ENCODE measurements at regions not wholly inside any gene's neighbourhood (a gene's known extent, or its start where the extent isn't known, plus 50 kb on each side); places are given as distances from the start of the nearest gene placed in this dataset.
A peak's percentile ranks its signal among the peaks of the same experiment; 100 is the strongest.

- WGBS, result 56% methylated on average over 5 of the region's 5 CpGs
- H3K36me3 ChIP-seq, result no peaks in the 10 kb centered on the region
- H3K4me3 ChIP-seq, result no peak overlapping the region
- no peak overlapping the region for H3K27ac ChIP-seq
- no peaks in the 10 kb centered on the region for H3K9me3 ChIP-seq
- no peak for DNase-seq (ENCODE audit: low spot score in 2 of 2)
- no peaks in the 10 kb centered on the region for H3K4me1 ChIP-seq
- TF ChIP-seq POLR2A (IDR thresholded peaks at IDR 0.05) (no peak), CTCF (IDR thresholded peaks at IDR 0.05) (no peak), POLR2AphosphoS5 (IDR thresholded peaks at IDR 0.05) (no peak), EP300 (IDR thresholded peaks at IDR 0.05) (no peak)
- no peaks in the 10 kb centered on the region for H3K27me3 ChIP-seq
Observed at GRCh38 chr3:24953060-24953771, 458.6 kb upstream of the THRB start.

GRCh38 chr3:24956613-24957012 is 462.0 kb upstream of the THRB start:
- 79% methylated on average over 4 of the region's 4 CpGs for WGBS
- no peaks in the 10 kb centered on the region for H3K9me3 ChIP-seq
- no peak overlapping the region for H3K4me3 ChIP-seq
- DNase-seq (ENCODE audit: low spot score in 2 of 2), result no peak
- no peak overlapping the region for H3K27ac ChIP-seq
- no peaks in the 10 kb centered on the region for H3K4me1 ChIP-seq
- TF ChIP-seq POLR2AphosphoS5 (IDR thresholded peaks at IDR 0.05), result no peak
- no peak for TF ChIP-seq POLR2A (IDR thresholded peaks at IDR 0.05)
- TF ChIP-seq CTCF (IDR thresholded peaks at IDR 0.05), result no peak
- TF ChIP-seq EP300 (IDR thresholded peaks at IDR 0.05), result no peak
- no peaks in the 10 kb centered on the region for H3K27me3 ChIP-seq
- H3K36me3 ChIP-seq, result no peaks in the 10 kb centered on the region

- Histone ChIP-seq H3K27ac (no peak overlapping the region), H3K4me3 (no peak overlapping the region), H3K9me3 (no peaks in the 10 kb centered on the region), H3K27me3 (no peaks in the 10 kb centered on the region), H3K4me1 (no peaks in the 10 kb centered on the region), H3K36me3 (no peaks in the 10 kb centered on the region)
- TF ChIP-seq POLR2A (IDR thresholded peaks at IDR 0.05) (no peak), POLR2AphosphoS5 (IDR thresholded peaks at IDR 0.05) (no peak), CTCF (IDR thresholded peaks at IDR 0.05) (no peak), EP300 (IDR thresholded peaks at IDR 0.05) (no peak)
- no peak for DNase-seq (ENCODE audit: low spot score in 2 of 2)
- 38% methylated on average over 2 of the region's 2 CpGs for WGBS
Observed at GRCh38 chr3:24958271-24958670, 463.6 kb upstream of the THRB start.

- no peaks in the 10 kb centered on the region for H3K36me3 ChIP-seq
- no peaks in the 10 kb centered on the region for H3K9me3 ChIP-seq
- no peak overlapping the region for H3K4me3 ChIP-seq
- no peaks in the 10 kb centered on the region for H3K4me1 ChIP-seq
- no peak for DNase-seq (ENCODE audit: low spot score in 2 of 2)
- no peak for TF ChIP-seq POLR2A (IDR thresholded peaks at IDR 0.05)
- TF ChIP-seq CTCF (IDR thresholded peaks at IDR 0.05), result no peak
- no peak for TF ChIP-seq POLR2AphosphoS5 (IDR thresholded peaks at IDR 0.05)
- TF ChIP-seq EP300 (IDR thresholded peaks at IDR 0.05), result no peak
- no peak overlapping the region for H3K27ac ChIP-seq
- no peaks in the 10 kb centered on the region for H3K27me3 ChIP-seq
- WGBS, result 59% methylated on average over 2 of the region's 5 CpGs
Observed at GRCh38 chr3:24958910-24959447, 464.3 kb upstream of the THRB start.

GRCh38 chr3:24963762-24964625 is 464.1 kb upstream of the RARB start:
- TF ChIP-seq CTCF (IDR thresholded peaks at IDR 0.05) (peak in 1 of 2 donors; percentile 14), EP300 (IDR thresholded peaks at IDR 0.05) (no peak)
- Histone ChIP-seq H3K4me3 (no peak overlapping the region), H3K4me1 (no peaks in the 10 kb centered on the region), H3K36me3 (no peaks in the 10 kb centered on the region), H3K27ac (no peak overlapping the region), H3K9me3 (no peaks in the 10 kb centered on the region), H3K27me3 (no peaks in the 10 kb centered on the region)
- WGBS, result 66% methylated on average over 2 of the region's 2 CpGs
- no peak for DNase-seq (ENCODE audit: low spot score in 2 of 2)

All from suprapubic skin (tissue), 4 donors.